ENCODE measurements at regions not wholly inside any gene's neighbourhood (a gene's known extent, or its start where the extent isn't known, plus 50 kb on each side); places are given as distances from the start of the nearest gene placed in this dataset.

- DNase-seq (ENCODE audit: low spot score in 2 of 2, unreplicated experiment in 2 of 2): no peak
- H3K4me3 Mint-ChIP-seq: no peak overlapping the region
- no peaks in the 10 kb centered on the region for H3K9me3 Mint-ChIP-seq
- no peak for TF ChIP-seq CTCF (IDR thresholded peaks at IDR 0.05; ENCODE audit: unreplicated experiment)
- peaks cover 6% of the 10 kb centered on the region for H3K4me1 Mint-ChIP-seq
- H3K27me3 Mint-ChIP-seq (ENCODE audit: low read depth): no peaks in the 10 kb centered on the region
- H3K27ac Mint-ChIP-seq: no peak overlapping the region
- peaks cover 1% of the 10 kb centered on the region for H3K36me3 Mint-ChIP-seq
Observed at GRCh38 chr13:106212386-106213010, 323.0 kb downstream of the EFNB2 start.

GRCh38 chr13:106210324-106210723 lies 325.1 kb downstream of the EFNB2 start:
- no peak overlapping the region for H3K27ac Mint-ChIP-seq
- no peaks in the 10 kb centered on the region for H3K9me3 Mint-ChIP-seq
- TF ChIP-seq CTCF (IDR thresholded peaks at IDR 0.05; ENCODE audit: unreplicated experiment): no peak
- H3K4me3 Mint-ChIP-seq: no peak overlapping the region
- H3K4me1 Mint-ChIP-seq: peaks cover 6% of the 10 kb centered on the region
- no peak for DNase-seq (ENCODE audit: low spot score in 2 of 2, unreplicated experiment in 2 of 2)
- H3K27me3 Mint-ChIP-seq (ENCODE audit: low read depth): no peaks in the 10 kb centered on the region
- no peaks in the 10 kb centered on the region for H3K36me3 Mint-ChIP-seq

GRCh38 chr13:106205871-106206270 lies 329.6 kb downstream of the EFNB2 start:
- Mint-ChIP-seq H3K4me3 (no peak overlapping the region), H3K27me3 (ENCODE audit: low read depth) (no peaks in the 10 kb centered on the region), H3K9me3 (peaks cover 15% of the 10 kb centered on the region), H3K27ac (no peak overlapping the region), H3K36me3 (no peaks in the 10 kb centered on the region), H3K4me1 (peaks cover 6% of the 10 kb centered on the region)
- DNase-seq (ENCODE audit: low spot score in 2 of 2, unreplicated experiment in 2 of 2): no peak
- TF ChIP-seq CTCF (IDR thresholded peaks at IDR 0.05; ENCODE audit: unreplicated experiment): no peak

GRCh38 chr13:106197496-106197895 lies 338.0 kb downstream of the EFNB2 start:
- no peak overlapping the region for H3K27ac Mint-ChIP-seq
- TF ChIP-seq CTCF (IDR thresholded peaks at IDR 0.05; ENCODE audit: unreplicated experiment): no peak
- no peaks in the 10 kb centered on the region for H3K36me3 Mint-ChIP-seq
- H3K4me3 Mint-ChIP-seq: no peak overlapping the region
- H3K9me3 Mint-ChIP-seq: peaks cover 21% of the 10 kb centered on the region
- DNase-seq (ENCODE audit: low spot score in 2 of 2, unreplicated experiment in 2 of 2): no peak
- no peaks in the 10 kb centered on the region for H3K4me1 Mint-ChIP-seq
- H3K27me3 Mint-ChIP-seq (ENCODE audit: low read depth): no peaks in the 10 kb centered on the region

GRCh38 chr13:106187501-106188095 lies 347.9 kb downstream of the EFNB2 start:
- no peaks in the 10 kb centered on the region for H3K4me1 Mint-ChIP-seq
- no peak overlapping the region for H3K27ac Mint-ChIP-seq
- no peak for DNase-seq (ENCODE audit: low spot score in 2 of 2, unreplicated experiment in 2 of 2)
- no peaks in the 10 kb centered on the region for H3K36me3 Mint-ChIP-seq
- H3K4me3 Mint-ChIP-seq: no peak overlapping the region
- peaks cover 25% of the 10 kb centered on the region for H3K9me3 Mint-ChIP-seq
- TF ChIP-seq CTCF (IDR thresholded peaks at IDR 0.05; ENCODE audit: unreplicated experiment): no peak
- no peaks in the 10 kb centered on the region for H3K27me3 Mint-ChIP-seq (ENCODE audit: low read depth)
